ENCODE measurements at regions not wholly inside any gene's neighbourhood (a gene's known extent, or its start where the extent isn't known, plus 50 kb on each side); places are given as distances from the start of the nearest gene placed in this dataset.
A peak's percentile ranks its signal among the peaks of the same experiment; 100 is the strongest.

DNA sequence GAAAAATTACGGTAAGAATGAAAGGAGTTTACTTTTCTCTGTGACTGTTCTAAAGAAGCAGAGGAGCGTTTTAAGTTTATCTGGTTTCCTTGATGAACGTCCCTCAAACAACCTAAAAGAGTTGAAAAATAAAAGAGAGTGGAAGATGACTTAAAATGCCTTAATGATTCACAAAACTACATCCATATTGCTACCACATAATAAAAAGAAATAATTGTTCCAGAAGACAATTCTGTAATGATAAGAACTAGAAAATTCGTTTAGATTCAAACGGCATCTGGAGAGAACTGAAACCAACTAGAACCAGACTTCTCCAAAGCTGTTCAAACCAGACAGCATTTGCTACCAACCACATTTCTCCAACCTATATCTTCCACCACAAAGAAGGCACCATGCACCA is 68.1 kb downstream of the TEKT4 start:
- DNase-seq: no peak

DNA sequence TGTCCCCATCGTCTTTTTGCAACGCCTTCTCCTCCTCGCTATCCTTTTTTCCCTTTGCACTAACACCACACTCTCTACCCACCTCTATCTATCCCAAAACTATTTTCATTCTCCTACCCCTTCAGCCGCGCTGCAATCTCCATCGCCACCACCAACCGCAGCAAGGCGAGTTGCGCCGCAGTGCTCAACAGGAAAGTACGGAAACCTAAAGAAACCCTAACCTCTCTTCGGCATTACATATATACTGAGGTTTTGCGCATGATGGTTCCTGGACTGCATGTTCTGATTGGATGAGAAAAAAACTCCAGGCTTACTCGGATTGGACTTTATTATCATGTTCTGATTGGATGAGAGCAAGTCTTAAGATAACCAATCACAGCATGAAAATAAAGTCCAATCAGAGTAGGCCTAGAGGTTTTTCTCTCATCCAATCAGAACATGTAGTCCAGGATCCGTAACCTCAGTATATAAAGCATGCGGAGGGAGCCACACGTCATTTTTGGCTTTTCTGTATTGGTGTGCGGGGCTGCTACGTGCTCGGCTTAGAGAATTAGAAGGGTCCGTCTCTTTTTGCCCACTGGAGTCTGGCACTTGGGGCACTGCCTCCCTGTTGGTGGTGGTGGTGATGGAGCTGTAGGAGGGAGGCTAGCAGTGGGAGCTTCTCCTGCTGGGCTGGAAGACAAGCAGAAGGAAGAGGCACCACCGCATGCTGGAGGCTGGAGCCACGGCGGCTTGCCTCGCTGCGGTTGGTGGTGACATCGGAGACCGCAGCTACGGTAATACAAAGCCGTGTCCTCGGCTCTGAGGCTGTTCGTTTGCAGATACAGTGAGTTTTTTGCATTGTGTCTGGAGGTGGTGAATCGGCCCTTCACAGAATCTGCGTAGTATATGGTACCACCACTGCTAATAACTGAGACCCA is 76.1 kb downstream of the TEKT4 start:
- DNase-seq: no peak

DNA sequence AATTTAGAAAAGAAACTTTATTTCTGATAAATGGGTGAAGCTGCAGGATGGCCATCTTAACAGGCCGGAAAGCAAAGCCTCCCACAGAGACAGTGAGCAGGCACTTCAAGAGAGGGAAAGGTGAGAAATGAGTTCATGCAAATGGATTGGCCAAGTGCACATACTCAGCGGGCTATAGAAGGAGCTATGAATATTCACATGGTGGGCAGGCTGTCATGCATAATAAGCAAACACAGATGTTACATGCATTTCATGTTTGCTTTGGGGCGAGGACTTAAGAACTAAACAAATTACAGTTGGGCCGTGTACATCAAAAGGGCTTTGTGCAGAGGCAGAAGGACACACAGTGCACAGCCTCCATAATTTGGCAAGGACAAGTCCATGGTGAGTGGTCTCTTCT is 69.8 kb upstream of the MAL start:
- no peak for DNase-seq

DNA sequence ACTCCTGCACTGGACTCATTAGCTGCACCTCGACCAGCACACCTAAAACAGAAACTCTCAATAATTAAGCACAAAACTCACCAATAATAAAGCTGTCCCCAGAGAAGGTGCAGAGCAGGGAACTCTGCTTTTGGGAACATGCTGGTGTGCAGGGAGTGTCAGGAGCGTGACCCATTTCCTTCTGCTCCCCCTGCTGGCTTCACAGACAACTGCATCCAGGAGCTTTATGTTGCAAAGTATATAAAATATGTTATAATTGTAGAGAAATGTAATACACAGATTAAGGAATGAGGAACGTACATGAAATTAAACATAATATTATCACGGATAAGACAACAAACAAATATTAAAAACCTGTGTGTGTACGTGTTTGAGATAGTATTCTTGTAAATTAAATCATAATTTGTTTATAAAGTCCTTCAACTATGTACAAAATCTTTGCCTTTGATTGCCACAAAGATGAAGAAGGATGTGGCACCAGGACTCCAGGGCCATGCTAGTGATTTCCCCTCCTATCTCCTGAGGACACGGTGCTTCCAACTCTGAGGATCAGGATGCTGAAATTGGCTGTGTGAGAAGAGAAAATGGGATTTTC is 68.6 kb upstream of the MAL start:
- DNase-seq: peak; percentile 3

DNA sequence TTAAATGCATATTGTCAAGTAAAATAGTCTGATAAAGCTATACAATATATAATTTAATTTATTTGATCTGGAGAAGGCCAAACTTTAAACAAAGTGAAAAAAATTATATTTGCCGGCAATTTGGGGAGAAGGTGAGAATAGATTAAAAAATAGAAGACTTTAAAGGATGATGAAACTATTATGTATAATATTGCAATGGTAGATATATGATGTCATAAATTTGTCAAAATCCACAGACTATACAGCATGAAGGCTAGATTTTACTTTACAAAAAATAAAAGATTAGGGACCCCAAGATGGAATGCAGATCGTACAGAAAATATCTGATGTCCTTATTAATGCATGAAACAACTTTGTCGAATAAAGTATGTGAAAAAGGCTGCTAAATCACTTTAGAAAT is 67.3 kb upstream of the MAL start:
- DNase-seq: no peak

DNA sequence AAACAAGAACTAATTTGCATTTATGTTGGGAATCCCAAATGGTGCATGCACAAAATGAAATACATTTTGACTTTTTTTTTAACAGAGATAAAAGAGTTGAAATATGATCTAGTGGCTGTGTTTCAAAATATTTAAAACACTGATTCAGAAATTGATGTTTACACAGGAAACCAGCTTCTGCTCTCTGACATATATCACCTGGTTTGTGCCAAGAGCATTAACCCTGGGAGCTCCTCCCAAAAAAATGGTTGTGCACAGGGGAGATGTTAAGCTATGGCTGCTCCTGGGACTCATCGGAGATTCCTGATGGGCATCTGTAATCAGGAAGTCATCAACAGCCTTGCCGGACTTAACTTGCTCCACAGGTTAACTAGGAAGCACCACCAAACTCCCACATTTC is 65.2 kb upstream of the MAL start:
- DNase-seq: no peak

DNA sequence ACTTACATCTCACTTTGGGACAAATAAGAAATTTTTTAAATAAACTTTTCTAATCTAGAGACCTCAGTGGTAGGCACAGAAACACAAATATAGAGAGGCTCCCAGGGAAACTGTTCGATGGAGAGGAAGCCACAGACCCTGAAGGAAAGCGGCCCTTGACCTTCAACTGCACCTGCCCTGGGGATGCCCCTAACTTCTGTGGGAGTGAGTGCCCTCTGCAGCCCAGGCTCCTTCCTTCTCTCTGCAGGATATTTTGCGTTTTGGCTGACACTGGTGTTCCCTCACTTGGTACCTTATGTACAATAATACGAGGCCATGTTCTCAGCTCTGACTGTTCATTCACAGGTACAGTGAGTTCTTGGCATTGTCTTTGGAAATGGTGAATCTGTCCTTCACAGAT is 64.8 kb upstream of the MAL start:
- no peak for DNase-seq

DNA sequence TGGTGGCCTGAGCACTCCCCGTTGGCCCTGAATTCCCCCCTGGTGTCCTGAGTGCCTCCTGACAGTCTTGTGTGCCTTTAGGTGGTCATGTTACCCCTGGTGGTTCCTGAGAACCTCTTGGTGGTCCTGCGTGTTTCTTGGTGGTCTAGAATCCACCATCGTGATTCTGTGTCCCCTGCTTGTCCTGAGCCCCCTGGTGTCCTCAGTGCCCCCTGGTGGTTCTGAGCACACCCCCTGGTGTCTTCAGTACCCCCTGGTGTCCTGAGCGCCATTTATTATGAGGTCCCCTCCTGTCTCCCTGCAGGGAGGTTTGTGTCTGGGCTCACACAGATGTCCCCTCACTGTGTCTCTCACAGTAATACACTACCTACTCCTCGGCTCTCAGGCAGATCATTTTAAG is 61.3 kb upstream of the MAL start:
- DNase-seq: no peak

DNA sequence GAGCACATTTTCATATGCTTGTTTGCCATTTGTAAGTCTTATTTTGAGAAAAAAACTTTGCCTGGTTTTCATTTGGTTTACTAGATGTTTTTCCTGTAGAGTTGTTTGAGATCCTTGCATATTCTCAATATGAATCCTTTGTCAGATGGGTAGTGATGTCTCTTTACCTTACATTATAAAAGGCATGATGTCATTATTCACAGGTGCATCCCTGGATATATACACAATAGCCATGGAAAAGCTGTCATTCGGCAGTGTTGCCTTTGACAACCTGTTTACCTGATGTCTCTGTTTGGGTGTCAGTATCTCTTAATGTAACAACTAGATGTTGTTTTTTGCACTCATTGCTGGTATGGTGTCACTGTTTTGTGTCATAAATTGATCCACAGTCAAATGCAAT is 58.8 kb upstream of the MAL start:
- no peak for DNase-seq

DNA sequence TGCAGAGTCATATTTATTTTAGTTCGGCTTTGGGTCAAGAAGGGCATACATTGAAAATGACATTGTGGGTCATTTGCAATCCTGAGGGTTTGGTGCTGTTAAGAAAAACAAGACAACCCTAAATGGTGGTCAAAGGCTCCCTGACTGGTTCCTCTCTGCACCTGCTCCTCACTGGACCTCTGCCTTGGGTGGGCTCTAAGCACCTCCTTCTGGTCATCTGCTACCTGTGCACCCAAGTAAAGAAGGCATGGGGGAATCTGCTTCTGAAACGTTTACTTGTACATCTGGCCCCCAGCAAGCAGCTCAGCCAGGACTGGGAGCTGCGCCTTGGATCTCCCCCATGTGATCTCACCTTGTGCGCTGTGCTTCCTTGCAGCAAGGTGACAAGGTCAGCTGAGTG is 55.2 kb upstream of the MAL start:
- DNase-seq: no peak
